ENCODE measurements at regions not wholly inside any gene's neighbourhood (a gene's known extent, or its start where the extent isn't known, plus 50 kb on each side); places are given as distances from the start of the nearest gene placed in this dataset.

GRCh38 chr16:61549327-61549726 lies 486.9 kb downstream of the CDH8 start:
- no peak overlapping the region for H3K4me3 ChIP-seq (ENCODE audit: insufficient read depth, low read length, poor library complexity, severe bottlenecking)

DNA sequence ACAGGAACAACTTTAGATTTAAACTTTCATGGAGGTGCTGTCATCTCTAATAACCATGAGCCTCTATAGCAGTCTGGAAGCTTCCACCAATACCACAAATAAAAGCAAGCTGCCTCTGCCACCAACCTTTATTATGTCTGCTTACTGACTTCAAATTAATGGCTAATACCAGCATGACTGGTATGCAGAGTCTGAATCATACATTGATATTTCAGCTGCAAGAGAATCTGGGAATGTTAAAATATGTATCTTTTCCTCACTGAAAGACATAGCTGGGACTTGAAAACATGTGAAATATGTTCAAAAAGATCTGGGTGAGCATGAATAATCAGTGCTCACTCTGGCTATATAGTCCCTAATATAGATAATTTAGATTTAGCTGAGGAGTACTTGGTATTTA lies 488.6 kb downstream of the CDH8 start:
- no peaks in the 10 kb centered on the region for H3K27me3 ChIP-seq (ENCODE audit: low read length)
- H3K9ac ChIP-seq (ENCODE audit: low read length): no peak overlapping the region
- no peak overlapping the region for H3K4me2 ChIP-seq (ENCODE audit: low read depth, low read length, poor library complexity, severe bottlenecking)
- H3K27ac ChIP-seq (ENCODE audit: low read depth, low read length): no peak overlapping the region
- no peaks in the 10 kb centered on the region for H3F3A ChIP-seq (ENCODE audit: insufficient read depth)
- H2AFZ ChIP-seq (ENCODE audit: low read depth, low read length, severe bottlenecking): no peak overlapping the region
- no peak overlapping the region for H3K4me3 ChIP-seq (ENCODE audit: insufficient read depth, low read length, poor library complexity, severe bottlenecking)
- no peaks in the 10 kb centered on the region for H3K36me3 ChIP-seq (ENCODE audit: low read length)
- H3K9me3 ChIP-seq (ENCODE audit: insufficient read depth, low read length): no peaks in the 10 kb centered on the region
- no peaks in the 10 kb centered on the region for H4K20me1 ChIP-seq (ENCODE audit: low read depth, low read length)
- H3K9me2 ChIP-seq (replicated peaks; ENCODE audit: insufficient read depth, low read length): no peaks in the 10 kb centered on the region
- TF ChIP-seq, protein P1, sequence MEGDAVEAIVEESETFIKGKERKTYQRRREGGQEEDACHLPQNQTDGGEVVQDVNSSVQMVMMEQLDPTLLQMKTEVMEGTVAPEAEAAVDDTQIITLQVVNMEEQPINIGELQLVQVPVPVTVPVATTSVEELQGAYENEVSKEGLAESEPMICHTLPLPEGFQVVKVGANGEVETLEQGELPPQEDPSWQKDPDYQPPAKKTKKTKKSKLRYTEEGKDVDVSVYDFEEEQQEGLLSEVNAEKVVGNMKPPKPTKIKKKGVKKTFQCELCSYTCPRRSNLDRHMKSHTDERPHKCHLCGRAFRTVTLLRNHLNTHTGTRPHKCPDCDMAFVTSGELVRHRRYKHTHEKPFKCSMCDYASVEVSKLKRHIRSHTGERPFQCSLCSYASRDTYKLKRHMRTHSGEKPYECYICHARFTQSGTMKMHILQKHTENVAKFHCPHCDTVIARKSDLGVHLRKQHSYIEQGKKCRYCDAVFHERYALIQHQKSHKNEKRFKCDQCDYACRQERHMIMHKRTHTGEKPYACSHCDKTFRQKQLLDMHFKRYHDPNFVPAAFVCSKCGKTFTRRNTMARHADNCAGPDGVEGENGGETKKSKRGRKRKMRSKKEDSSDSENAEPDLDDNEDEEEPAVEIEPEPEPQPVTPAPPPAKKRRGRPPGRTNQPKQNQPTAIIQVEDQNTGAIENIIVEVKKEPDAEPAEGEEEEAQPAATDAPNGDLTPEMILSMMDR (IDR thresholded peaks at IDR 0.05; ENCODE audit: insufficient read depth, low read length, poor library complexity, severe bottlenecking): no peak
- TF ChIP-seq EZH2phosphoT487 (conservative IDR thresholded peaks at IDR 0.05; ENCODE audit: low read length): no peak
- H3K79me2 ChIP-seq (ENCODE audit: insufficient read depth, low read length): no peaks in the 10 kb centered on the region

More at GRCh38 chr16:61549327-61549726, 486.9 kb downstream of the CDH8 start:
- TF ChIP-seq EZH2phosphoT487 (conservative IDR thresholded peaks at IDR 0.05; ENCODE audit: low read length): no peak
- TF ChIP-seq, protein P1 (IDR thresholded peaks at IDR 0.05; ENCODE audit: insufficient read depth, low read length, poor library complexity, severe bottlenecking): no peak
- Histone ChIP-seq H3K36me3 (ENCODE audit: low read length) (no peaks in the 10 kb centered on the region), H3F3A (ENCODE audit: insufficient read depth) (no peaks in the 10 kb centered on the region), H3K9me2 (replicated peaks; ENCODE audit: insufficient read depth, low read length) (no peaks in the 10 kb centered on the region), H3K27ac (ENCODE audit: low read depth, low read length) (no peak overlapping the region), H2AFZ (ENCODE audit: low read depth, low read length, severe bottlenecking) (no peak overlapping the region), H3K79me2 (ENCODE audit: insufficient read depth, low read length) (no peaks in the 10 kb centered on the region), H4K20me1 (ENCODE audit: low read depth, low read length) (no peaks in the 10 kb centered on the region), H3K9me3 (ENCODE audit: insufficient read depth, low read length) (no peaks in the 10 kb centered on the region), H3K9ac (ENCODE audit: low read length) (no peak overlapping the region), H3K27me3 (ENCODE audit: low read length) (no peaks in the 10 kb centered on the region), H3K4me2 (ENCODE audit: low read depth, low read length, poor library complexity, severe bottlenecking) (no peak overlapping the region)

DNA sequence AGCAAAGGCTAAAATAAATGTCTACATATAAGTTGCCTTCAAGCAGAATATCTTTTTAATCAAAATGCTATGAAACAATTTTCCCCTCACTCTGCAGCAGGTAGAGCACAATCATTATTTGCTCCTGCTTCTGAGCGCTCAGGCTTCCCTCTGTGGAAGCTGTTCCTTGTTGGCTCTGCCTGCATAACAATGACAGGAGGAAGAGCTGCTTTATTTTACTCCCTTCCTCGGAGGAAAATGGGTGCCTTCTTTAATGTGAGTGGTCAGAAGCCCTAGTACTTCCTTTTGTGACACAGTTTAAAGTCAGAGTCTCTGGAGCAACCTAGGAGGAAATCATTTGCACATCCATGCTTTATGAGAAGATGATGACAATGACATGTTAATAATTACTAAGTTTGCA lies 492.1 kb downstream of the CDH8 start:
- H3K27me3 ChIP-seq (ENCODE audit: low read length): no peaks in the 10 kb centered on the region
- no peaks in the 10 kb centered on the region for H3K9me2 ChIP-seq (replicated peaks; ENCODE audit: insufficient read depth, low read length)
- no peak overlapping the region for H2AFZ ChIP-seq (ENCODE audit: low read depth, low read length, severe bottlenecking)
- no peak overlapping the region for H3K4me2 ChIP-seq (ENCODE audit: low read depth, low read length, poor library complexity, severe bottlenecking)
- H3K36me3 ChIP-seq (ENCODE audit: low read length): no peaks in the 10 kb centered on the region
- no peak overlapping the region for H3K9ac ChIP-seq (ENCODE audit: low read length)
- TF ChIP-seq, protein P1 (IDR thresholded peaks at IDR 0.05; ENCODE audit: insufficient read depth, low read length, poor library complexity, severe bottlenecking): no peak
- no peak for TF ChIP-seq EZH2phosphoT487 (conservative IDR thresholded peaks at IDR 0.05; ENCODE audit: low read length)
- no peaks in the 10 kb centered on the region for H3K9me3 ChIP-seq (ENCODE audit: insufficient read depth, low read length)
- no peak overlapping the region for H3K4me3 ChIP-seq (ENCODE audit: insufficient read depth, low read length, poor library complexity, severe bottlenecking)
- no peaks in the 10 kb centered on the region for H4K20me1 ChIP-seq (ENCODE audit: low read depth, low read length)
- H3K27ac ChIP-seq (ENCODE audit: low read depth, low read length): no peak overlapping the region
- no peaks in the 10 kb centered on the region for H3F3A ChIP-seq (ENCODE audit: insufficient read depth)
- no peaks in the 10 kb centered on the region for H3K79me2 ChIP-seq (ENCODE audit: insufficient read depth, low read length)

Data from SU-DHL-6 (cell line).